WTC11 (cell line): ENCODE measurements at regions not wholly inside any gene's neighbourhood (a gene's known extent, or its start where the extent isn't known, plus 50 kb on each side); places are given as distances from the start of the nearest gene placed in this dataset.

Experiments
- ATAC-seq: fragments of 200-7000 bp; cut with Tn5 transposase; 2 replicates; pipeline ENCODE4 v1.10.0; 2021; ENCODE audit warnings: mild to moderate bottlenecking, moderate library complexity
- CTCF ChIA-PET: fragments of 300-600 bp; sonication (Branson Sonifier 250); formaldehyde crosslinking; loops from one replicate; lab custom pipeline; 2021; ENCODE audit warnings: antibody characterized with exemption; lab: Charles Lee
- POLR2A ChIA-PET: fragments of 350-600 bp; sonication (Branson Sonifier 250); formaldehyde crosslinking; loops from one replicate; lab custom pipeline; 2021; ENCODE audit warnings: antibody characterized with exemption; lab: Charles Lee
- DNase-seq: peaks from one replicate; pipeline ENCODE4 v3.0.0; 2021; ENCODE audit warnings: low spot score
- H3K27ac Mint-ChIP-seq: 2 replicates; pipeline ENCODE4 v1.8.0; 2021; ENCODE audit warnings: mixed read lengths
- H3K27me3 Mint-ChIP-seq: 2 replicates; pipeline ENCODE4 v1.8.0; 2021; ENCODE audit warnings: low read depth, mild to moderate bottlenecking, moderate library complexity, mixed read lengths
- H3K36me3 Mint-ChIP-seq: 2 replicates; pipeline ENCODE4 v1.8.0; 2021; ENCODE audit warnings: mixed read lengths
- H3K4me1 Mint-ChIP-seq: 2 replicates; pipeline ENCODE4 v1.8.0; 2022; ENCODE audit warnings: mixed read lengths
- H3K4me3 Mint-ChIP-seq: 2 replicates; pipeline ENCODE4 v1.8.0; 2021; ENCODE audit warnings: mild to moderate bottlenecking, moderate library complexity, mixed read lengths
- H3K9me3 Mint-ChIP-seq: 2 replicates; pipeline ENCODE4 v1.8.0; 2021; ENCODE audit warnings: mixed read lengths
- ARID4B ChIP-seq: sonication (generic); formaldehyde crosslinking; IDR thresholded peaks from 2 replicates; pipeline ENCODE4 v1.8.0; 2023; ENCODE audit warnings: missing genetic modification reagents, mild to moderate bottlenecking, borderline replicate concordance
- ATF1 ChIP-seq: sonication (generic); formaldehyde crosslinking; IDR thresholded peaks from 2 replicates; pipeline ENCODE4 v1.8.1; 2023; ENCODE audit warnings: mild to moderate bottlenecking, moderate library complexity, missing genetic modification reagents
- GABPB1 ChIP-seq: sonication (generic); formaldehyde crosslinking; IDR thresholded peaks from 2 replicates; pipeline ENCODE4 v1.8.1; 2023; ENCODE audit warnings: mild to moderate bottlenecking, missing genetic modification reagents
- IRF2 ChIP-seq: sonication (generic); formaldehyde crosslinking; IDR thresholded peaks from 2 replicates; pipeline ENCODE4 v1.8.0; 2022; ENCODE audit warnings: low read depth, missing genetic modification reagents, borderline replicate concordance
- KAT7 ChIP-seq: sonication (generic); formaldehyde crosslinking; IDR thresholded peaks from 2 replicates; pipeline ENCODE4 v1.8.1; 2023; ENCODE audit warnings: missing genetic modification reagents, mild to moderate bottlenecking, borderline replicate concordance
- MLX ChIP-seq: sonication (generic); formaldehyde crosslinking; IDR thresholded peaks from 2 replicates; pipeline ENCODE4 v1.8.1; 2023; ENCODE audit warnings: mild to moderate bottlenecking, missing genetic modification reagents, moderate library complexity
- NFATC4 ChIP-seq: fragments of 250-450 bp; sonication (Bioruptor Pico); IDR thresholded peaks from 2 replicates; pipeline ENCODE4 v1.9.0; 2021; ENCODE audit warnings: mild to moderate bottlenecking
- NR1H2 ChIP-seq: sonication (generic); formaldehyde crosslinking; IDR thresholded peaks from 2 replicates; pipeline ENCODE4 v1.9.0; 2021; ENCODE audit warnings: mild to moderate bottlenecking, moderate library complexity, missing genetic modification reagents
- SMAD3 ChIP-seq: sonication (generic); formaldehyde crosslinking; IDR thresholded peaks from 2 replicates; pipeline ENCODE4 v1.8.0; 2022; ENCODE audit warnings: missing genetic modification reagents, mild to moderate bottlenecking, borderline replicate concordance
- SMAD4 ChIP-seq: sonication (generic); formaldehyde crosslinking; IDR thresholded peaks from 2 replicates; pipeline ENCODE4 v1.8.0; 2022; ENCODE audit warnings: mild to moderate bottlenecking, missing genetic modification reagents
- SP1 ChIP-seq: sonication (generic); formaldehyde crosslinking; conservative IDR thresholded peaks from 2 replicates; pipeline ENCODE4 v1.8.1; 2022; ENCODE audit warnings: missing genetic modification reagents
- TEAD1 ChIP-seq: sonication (generic); formaldehyde crosslinking; IDR thresholded peaks from 2 replicates; pipeline ENCODE4 v1.8.0; 2022; ENCODE audit warnings: mild to moderate bottlenecking, missing genetic modification reagents
- ZBTB21 ChIP-seq: sonication (generic); formaldehyde crosslinking; IDR thresholded peaks from 2 replicates; pipeline ENCODE4 v1.8.1; 2023; ENCODE audit warnings: mild to moderate bottlenecking, missing genetic modification reagents, borderline replicate concordance
- ZNF121 ChIP-seq: sonication (generic); formaldehyde crosslinking; IDR thresholded peaks from 2 replicates; pipeline ENCODE4 v1.8.0; 2023; ENCODE audit warnings: missing genetic modification reagents
- TF ChIP-seq, protein P1 (sequence below): sonication (generic); formaldehyde crosslinking; IDR thresholded peaks from 2 replicates; pipeline ENCODE4 v1.8.1; 2022; ENCODE audit warnings: mild to moderate bottlenecking, moderate library complexity, missing genetic modification reagents
- TF ChIP-seq, protein P2 (sequence below): sonication (generic); formaldehyde crosslinking; IDR thresholded peaks from 2 replicates; pipeline ENCODE4 v1.8.0; 2022; ENCODE audit warnings: mild to moderate bottlenecking, missing genetic modification reagents
- TF ChIP-seq, protein P3 (sequence below): sonication (generic); formaldehyde crosslinking; IDR thresholded peaks from 2 replicates; pipeline ENCODE4 v1.8.0; 2022; ENCODE audit warnings: missing genetic modification reagents
- TF ChIP-seq, protein P4 (sequence below): sonication (generic); formaldehyde crosslinking; conservative IDR thresholded peaks from 2 replicates; pipeline ENCODE4 v1.8.1; 2023; ENCODE audit warnings: mild to moderate bottlenecking, low read depth, missing genetic modification reagents, moderate library complexity

- TF ChIP-seq MLX (CRISPR knock-in tag), result no peak
- TF ChIP-seq, protein P1, sequence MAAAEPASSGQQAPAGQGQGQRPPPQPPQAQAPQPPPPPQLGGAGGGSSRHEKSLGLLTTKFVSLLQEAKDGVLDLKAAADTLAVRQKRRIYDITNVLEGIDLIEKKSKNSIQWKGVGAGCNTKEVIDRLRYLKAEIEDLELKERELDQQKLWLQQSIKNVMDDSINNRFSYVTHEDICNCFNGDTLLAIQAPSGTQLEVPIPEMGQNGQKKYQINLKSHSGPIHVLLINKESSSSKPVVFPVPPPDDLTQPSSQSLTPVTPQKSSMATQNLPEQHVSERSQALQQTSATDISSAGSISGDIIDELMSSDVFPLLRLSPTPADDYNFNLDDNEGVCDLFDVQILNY (CRISPR knock-in tag), result no peak
- TF ChIP-seq, protein P2, sequence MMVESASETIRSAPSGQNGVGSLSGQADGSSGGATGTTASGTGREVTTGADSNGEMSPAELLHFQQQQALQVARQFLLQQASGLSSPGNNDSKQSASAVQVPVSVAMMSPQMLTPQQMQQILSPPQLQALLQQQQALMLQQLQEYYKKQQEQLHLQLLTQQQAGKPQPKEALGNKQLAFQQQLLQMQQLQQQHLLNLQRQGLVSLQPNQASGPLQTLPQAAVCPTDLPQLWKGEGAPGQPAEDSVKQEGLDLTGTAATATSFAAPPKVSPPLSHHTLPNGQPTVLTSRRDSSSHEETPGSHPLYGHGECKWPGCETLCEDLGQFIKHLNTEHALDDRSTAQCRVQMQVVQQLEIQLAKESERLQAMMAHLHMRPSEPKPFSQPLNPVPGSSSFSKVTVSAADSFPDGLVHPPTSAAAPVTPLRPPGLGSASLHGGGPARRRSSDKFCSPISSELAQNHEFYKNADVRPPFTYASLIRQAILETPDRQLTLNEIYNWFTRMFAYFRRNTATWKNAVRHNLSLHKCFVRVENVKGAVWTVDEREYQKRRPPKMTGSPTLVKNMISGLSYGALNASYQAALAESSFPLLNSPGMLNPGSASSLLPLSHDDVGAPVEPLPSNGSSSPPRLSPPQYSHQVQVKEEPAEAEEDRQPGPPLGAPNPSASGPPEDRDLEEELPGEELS (CRISPR knock-in tag), result no peak
- no peak for TF ChIP-seq KAT7 (CRISPR knock-in tag)
- TF ChIP-seq ARID4B, result no peak
- TF ChIP-seq NFATC4 (CRISPR knock-in tag), result no peak
- TF ChIP-seq TEAD1 (CRISPR knock-in tag), result no peak; the same call in 1 of the 2 replicates
Observed at GRCh38 chr7:24505968-24506367, 67.3 kb upstream of the PALS2 start (continued).

DNA sequence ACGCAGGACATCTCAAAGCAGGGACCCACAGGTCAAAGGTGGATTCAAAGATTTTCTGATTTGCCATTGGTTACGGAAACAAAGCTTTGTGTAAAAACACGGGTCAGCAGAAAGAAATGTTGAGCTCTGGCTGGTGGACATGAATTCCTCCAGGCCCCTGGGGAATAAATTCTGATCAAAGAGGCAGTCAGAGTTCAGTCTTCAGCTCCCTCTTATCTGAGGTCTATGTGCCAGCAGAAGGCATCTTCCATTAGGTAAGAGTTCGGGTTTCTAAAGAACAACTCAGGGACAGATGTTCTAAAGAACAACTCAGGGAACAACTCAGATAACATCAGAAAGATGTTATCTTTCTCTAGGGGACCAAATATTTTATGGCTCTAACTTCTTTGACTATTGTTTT lies 64.9 kb upstream of the PALS2 start:
- Mint-ChIP-seq H3K27ac (no peak overlapping the region), H3K36me3 (no peaks in the 10 kb centered on the region), H3K9me3 (peaks cover 3% of the 10 kb centered on the region; the same call in 1 of the 2 replicates), H3K4me1 (peaks cover 30% of the 10 kb centered on the region), H3K4me3 (no peak overlapping the region), H3K27me3 (no peaks in the 10 kb centered on the region; the same call in 1 of the 2 replicates)
- POLR2A ChIA-PET, result no interaction called here
- DNase-seq (no peak), ATAC-seq (no peak)
- CTCF ChIA-PET, result no interaction called here
- TF ChIP-seq ATF1 (no peak), NR1H2 (CRISPR knock-in tag) (no peak), ZBTB21 (CRISPR knock-in tag) (no peak), IRF2 (CRISPR knock-in tag) (no peak), SP1 (no peak), SMAD4 (no peak), ZNF121 (CRISPR knock-in tag) (no peak), SMAD3 (CRISPR knock-in tag) (no peak), GABPB1 (CRISPR knock-in tag) (no peak)
- TF ChIP-seq, protein P3, sequence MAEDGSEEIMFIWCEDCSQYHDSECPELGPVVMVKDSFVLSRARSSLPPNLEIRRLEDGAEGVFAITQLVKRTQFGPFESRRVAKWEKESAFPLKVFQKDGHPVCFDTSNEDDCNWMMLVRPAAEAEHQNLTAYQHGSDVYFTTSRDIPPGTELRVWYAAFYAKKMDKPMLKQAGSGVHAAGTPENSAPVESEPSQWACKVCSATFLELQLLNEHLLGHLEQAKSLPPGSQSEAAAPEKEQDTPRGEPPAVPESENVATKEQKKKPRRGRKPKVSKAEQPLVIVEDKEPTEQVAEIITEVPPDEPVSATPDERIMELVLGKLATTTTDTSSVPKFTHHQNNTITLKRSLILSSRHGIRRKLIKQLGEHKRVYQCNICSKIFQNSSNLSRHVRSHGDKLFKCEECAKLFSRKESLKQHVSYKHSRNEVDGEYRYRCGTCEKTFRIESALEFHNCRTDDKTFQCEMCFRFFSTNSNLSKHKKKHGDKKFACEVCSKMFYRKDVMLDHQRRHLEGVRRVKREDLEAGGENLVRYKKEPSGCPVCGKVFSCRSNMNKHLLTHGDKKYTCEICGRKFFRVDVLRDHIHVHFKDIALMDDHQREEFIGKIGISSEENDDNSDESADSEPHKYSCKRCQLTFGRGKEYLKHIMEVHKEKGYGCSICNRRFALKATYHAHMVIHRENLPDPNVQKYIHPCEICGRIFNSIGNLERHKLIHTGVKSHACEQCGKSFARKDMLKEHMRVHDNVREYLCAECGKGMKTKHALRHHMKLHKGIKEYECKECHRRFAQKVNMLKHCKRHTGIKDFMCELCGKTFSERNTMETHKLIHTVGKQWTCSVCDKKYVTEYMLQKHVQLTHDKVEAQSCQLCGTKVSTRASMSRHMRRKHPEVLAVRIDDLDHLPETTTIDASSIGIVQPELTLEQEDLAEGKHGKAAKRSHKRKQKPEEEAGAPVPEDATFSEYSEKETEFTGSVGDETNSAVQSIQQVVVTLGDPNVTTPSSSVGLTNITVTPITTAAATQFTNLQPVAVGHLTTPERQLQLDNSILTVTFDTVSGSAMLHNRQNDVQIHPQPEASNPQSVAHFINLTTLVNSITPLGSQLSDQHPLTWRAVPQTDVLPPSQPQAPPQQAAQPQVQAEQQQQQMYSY, result no peak
- TF ChIP-seq, protein P4, sequence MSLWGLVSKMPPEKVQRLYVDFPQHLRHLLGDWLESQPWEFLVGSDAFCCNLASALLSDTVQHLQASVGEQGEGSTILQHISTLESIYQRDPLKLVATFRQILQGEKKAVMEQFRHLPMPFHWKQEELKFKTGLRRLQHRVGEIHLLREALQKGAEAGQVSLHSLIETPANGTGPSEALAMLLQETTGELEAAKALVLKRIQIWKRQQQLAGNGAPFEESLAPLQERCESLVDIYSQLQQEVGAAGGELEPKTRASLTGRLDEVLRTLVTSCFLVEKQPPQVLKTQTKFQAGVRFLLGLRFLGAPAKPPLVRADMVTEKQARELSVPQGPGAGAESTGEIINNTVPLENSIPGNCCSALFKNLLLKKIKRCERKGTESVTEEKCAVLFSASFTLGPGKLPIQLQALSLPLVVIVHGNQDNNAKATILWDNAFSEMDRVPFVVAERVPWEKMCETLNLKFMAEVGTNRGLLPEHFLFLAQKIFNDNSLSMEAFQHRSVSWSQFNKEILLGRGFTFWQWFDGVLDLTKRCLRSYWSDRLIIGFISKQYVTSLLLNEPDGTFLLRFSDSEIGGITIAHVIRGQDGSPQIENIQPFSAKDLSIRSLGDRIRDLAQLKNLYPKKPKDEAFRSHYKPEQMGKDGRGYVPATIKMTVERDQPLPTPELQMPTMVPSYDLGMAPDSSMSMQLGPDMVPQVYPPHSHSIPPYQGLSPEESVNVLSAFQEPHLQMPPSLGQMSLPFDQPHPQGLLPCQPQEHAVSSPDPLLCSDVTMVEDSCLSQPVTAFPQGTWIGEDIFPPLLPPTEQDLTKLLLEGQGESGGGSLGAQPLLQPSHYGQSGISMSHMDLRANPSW, result no peak
